Mesenchymal stem cell (in vitro differentiated cells and primary cell): ENCODE measurements at regions not wholly inside any gene's neighbourhood (a gene's known extent, or its start where the extent isn't known, plus 50 kb on each side); places are given as distances from the start of the nearest gene placed in this dataset.
"Not testable (repeated sequence)": the region's sequence is repeated elsewhere in the genome, so short reads cannot be mapped to it uniquely, and the experiment has no call there.

Experiments used
- DNase-seq: peaks from one replicate; pipeline ENCODE4 v3.0.0-alpha.2; 2013
- H2AFZ ChIP-seq: one replicate; pipeline ENCODE4 v1.6.1; 2013; ENCODE audit warnings: low read depth, mild to moderate bottlenecking, control low read depth, inconsistent platforms, low read length, moderate library complexity
- H2AK5ac ChIP-seq: 2 replicates; pipeline ENCODE4 v1.6.1; 2013; ENCODE audit warnings: low read length, moderate library complexity, mild to moderate bottlenecking, inconsistent platforms; ENCODE audit not compliant: severe bottlenecking
- H2BK120ac ChIP-seq: one replicate; pipeline ENCODE4 v1.6.1; 2013; ENCODE audit warnings: low read depth, mild to moderate bottlenecking, inconsistent platforms, low read length, moderate library complexity
- H2BK12ac ChIP-seq, 2 experiments: one replicate each; pipeline ENCODE4 v1.6.1; 2013; ENCODE audit warnings: inconsistent platforms in 2 of 2, low read length in 2 of 2, mild to moderate bottlenecking in 2 of 2, moderate library complexity in 2 of 2, control low read depth in 1 of 2
- H2BK15ac ChIP-seq: one replicate; pipeline ENCODE4 v1.6.1; 2013; ENCODE audit warnings: mild to moderate bottlenecking, low read depth, inconsistent platforms; ENCODE audit not compliant: poor library complexity, severe bottlenecking
- H2BK5ac ChIP-seq: 2 replicates; pipeline ENCODE4 v1.6.1; 2013; ENCODE audit warnings: low read depth, mild to moderate bottlenecking, low read length, control low read depth, inconsistent platforms; ENCODE audit not compliant: poor library complexity, severe bottlenecking
- H3K14ac ChIP-seq, 2 experiments: one replicate each; pipeline ENCODE4 v1.6.1; 2013; ENCODE audit warnings: inconsistent platforms in 2 of 2, low read length in 2 of 2, control low read depth in 1 of 2, mild to moderate bottlenecking in 1 of 2, moderate library complexity in 1 of 2
- H3K18ac ChIP-seq, 2 experiments: one replicate each; pipeline ENCODE4 v1.6.1; 2013; ENCODE audit warnings: inconsistent platforms in 2 of 2, low read length in 2 of 2, control low read depth in 1 of 2, low read depth in 1 of 2, mild to moderate bottlenecking in 1 of 2
- H3K23ac ChIP-seq, 2 experiments: one replicate each; pipeline ENCODE4 v1.6.1; 2013; ENCODE audit warnings: inconsistent platforms in 2 of 2, low read length in 2 of 2, mild to moderate bottlenecking in 2 of 2, moderate library complexity in 2 of 2, control low read depth in 1 of 2
- H3K27ac ChIP-seq: 2 replicates; pipeline ENCODE4 v1.5.1; 2013; ENCODE audit warnings: mild to moderate bottlenecking, moderate library complexity, low read length, control low read depth, inconsistent platforms; ENCODE audit not compliant: poor library complexity, severe bottlenecking
- H3K27me3 ChIP-seq, 2 experiments: 2 replicates each; pipeline versions ENCODE4 v1.6.1 to v1.7.0; 2013; ENCODE audit warnings: low read length in 2 of 2, mild to moderate bottlenecking in 2 of 2, moderate library complexity in 2 of 2, control low read depth in 1 of 2, inconsistent platforms in 1 of 2; ENCODE audit not compliant: control insufficient read depth in 1 of 2, insufficient read depth in 1 of 2
- H3K36me3 ChIP-seq, 2 experiments: 2 replicates each; pipeline versions ENCODE4 v1.6.1 to v1.7.0; 2013; ENCODE audit warnings: low read length in 2 of 2, control low read depth in 1 of 2, inconsistent platforms in 1 of 2, low read depth in 1 of 2, mild to moderate bottlenecking in 1 of 2; ENCODE audit not compliant: insufficient read depth in 2 of 2, control insufficient read depth in 1 of 2
- H3K4ac ChIP-seq, 2 experiments: one replicate each; pipeline ENCODE4 v1.6.1; 2013; ENCODE audit warnings: inconsistent platforms in 2 of 2, low read length in 2 of 2, mild to moderate bottlenecking in 2 of 2, moderate library complexity in 2 of 2, control low read depth in 1 of 2, low read depth in 1 of 2
- H3K4me1 ChIP-seq: 2 replicates; pipeline ENCODE4 v1.6.1; 2013; ENCODE audit warnings: low read depth, low read length, control low read depth; ENCODE audit not compliant: control insufficient read depth, insufficient read depth
- H3K4me2 ChIP-seq: 2 replicates; pipeline ENCODE4 v1.6.1; 2013; ENCODE audit warnings: low read length, mild to moderate bottlenecking, inconsistent platforms; ENCODE audit not compliant: poor library complexity, severe bottlenecking
- H3K4me3 ChIP-seq, 2 experiments: 2 replicates each; pipeline versions ENCODE4 v1.5.1 to v1.7.0; 2013; ENCODE audit warnings: low read length in 2 of 2, mild to moderate bottlenecking in 2 of 2, control low read depth in 1 of 2, low read depth in 1 of 2; ENCODE audit not compliant: insufficient read depth in 1 of 2
- H3K79me1 ChIP-seq: replicated peaks from 2 replicates; pipeline ENCODE4 v1.6.1; 2013; ENCODE audit warnings: mild to moderate bottlenecking, control low read depth, low read length, inconsistent platforms; ENCODE audit not compliant: poor library complexity, severe bottlenecking
- H3K9ac ChIP-seq: 2 replicates; pipeline ENCODE4 v1.7.0; 2013; ENCODE audit warnings: mild to moderate bottlenecking, low read length, moderate library complexity
- H3K9me3 ChIP-seq: 2 replicates; pipeline ENCODE4 v1.7.0; 2013; ENCODE audit warnings: mild to moderate bottlenecking, low read length; ENCODE audit not compliant: control insufficient read depth
- H4K8ac ChIP-seq: one replicate; pipeline ENCODE4 v1.6.1; 2013; ENCODE audit warnings: inconsistent platforms, mild to moderate bottlenecking, low read length, moderate library complexity
- H4K91ac ChIP-seq: one replicate; pipeline ENCODE4 v1.6.1; 2013; ENCODE audit warnings: mild to moderate bottlenecking, low read length, inconsistent platforms
- WGBS: methylation state at CpG from one replicate; pipeline ENCODE4 v1.1.7; 2013; ENCODE audit warnings: mixed read lengths; 5-methylcytosine and 5-hydroxymethylcytosine counted together

- not testable (repeated sequence) for H2AFZ ChIP-seq, H3K14ac ChIP-seq, H3K4me3 ChIP-seq, H3K79me1 ChIP-seq, H3K4ac ChIP-seq, DNase-seq, H3K9me3 ChIP-seq, H3K27ac ChIP-seq, H3K23ac ChIP-seq, H2BK15ac ChIP-seq, H4K8ac ChIP-seq, H3K4me1 ChIP-seq, H2BK12ac ChIP-seq, H3K9ac ChIP-seq, H2AK5ac ChIP-seq, H3K36me3 ChIP-seq, H2BK5ac ChIP-seq, H3K4me2 ChIP-seq, H2BK120ac ChIP-seq, H3K18ac ChIP-seq, H4K91ac ChIP-seq
- WGBS = no CpG with 5 or more reads among the region's 2 CpGs
- H3K27me3 ChIP-seq = peaks cover 15 to 26% of the 10 kb centered on the region in 2 experiments
Observed at GRCh38 chr9:62862180-62862579, 1672.3 kb downstream of the SPATA31A7 start.

GRCh38 chr9:62863319-62863718, 1673.5 kb downstream of the SPATA31A7 start:
- not testable (repeated sequence) for H3K4me1 ChIP-seq, H3K9me3 ChIP-seq, H2BK12ac ChIP-seq, H2BK15ac ChIP-seq, H3K4ac ChIP-seq, H3K27ac ChIP-seq, H3K4me2 ChIP-seq, DNase-seq, H3K9ac ChIP-seq, H4K8ac ChIP-seq, H2BK5ac ChIP-seq, H4K91ac ChIP-seq, H3K4me3 ChIP-seq, H2AFZ ChIP-seq, H2AK5ac ChIP-seq, H3K79me1 ChIP-seq, H3K14ac ChIP-seq, H3K36me3 ChIP-seq, H3K18ac ChIP-seq, H2BK120ac ChIP-seq, H3K23ac ChIP-seq
- peaks cover 15 to 25% of the 10 kb centered on the region in 2 experiments for H3K27me3 ChIP-seq
- WGBS = 29% methylated on average over 3 of the region's 4 CpGs

GRCh38 chr9:62863867-62864266, 1674.0 kb downstream of the SPATA31A7 start:
- not testable (repeated sequence) for H4K8ac ChIP-seq, H3K23ac ChIP-seq, H3K9ac ChIP-seq, H3K4me2 ChIP-seq, H3K27ac ChIP-seq, H3K36me3 ChIP-seq, H2BK12ac ChIP-seq, H3K9me3 ChIP-seq, H3K4ac ChIP-seq, H2BK15ac ChIP-seq, DNase-seq, H3K79me1 ChIP-seq, H3K14ac ChIP-seq, H2BK5ac ChIP-seq, H3K4me3 ChIP-seq, H3K18ac ChIP-seq, H2AFZ ChIP-seq, H2BK120ac ChIP-seq, H3K4me1 ChIP-seq, H2AK5ac ChIP-seq, H4K91ac ChIP-seq
- H3K27me3 ChIP-seq = peaks cover 15 to 25% of the 10 kb centered on the region in 2 experiments
- 46% methylated on average over 7 of the region's 8 CpGs for WGBS

- not testable (repeated sequence) for H3K27ac ChIP-seq, H3K4ac ChIP-seq, H3K79me1 ChIP-seq, H3K9ac ChIP-seq, H2BK120ac ChIP-seq, H2BK5ac ChIP-seq, H3K23ac ChIP-seq, H2BK12ac ChIP-seq, H4K91ac ChIP-seq, H3K9me3 ChIP-seq, DNase-seq, H3K18ac ChIP-seq, H4K8ac ChIP-seq, H3K4me1 ChIP-seq, H2BK15ac ChIP-seq, H3K36me3 ChIP-seq, H2AK5ac ChIP-seq, H3K14ac ChIP-seq
- H3K27me3 ChIP-seq = peaks cover 15 to 25% of the 10 kb centered on the region in 2 experiments
- H3K4me3 ChIP-seq = peak overlapping the region; percentile 24 to 72
- 8% methylated on average over 23 of the region's 28 CpGs for WGBS
- peak overlapping the region; percentile 49 for H2AFZ ChIP-seq
- peak overlapping the region; percentile 19 for H3K4me2 ChIP-seq
Observed at GRCh38 chr9:62864481-62865469, 1674.9 kb downstream of the SPATA31A7 start.
